ENCODE measurements at regions not wholly inside any gene's neighbourhood (a gene's known extent, or its start where the extent isn't known, plus 50 kb on each side); places are given as distances from the start of the nearest gene placed in this dataset.

DNA sequence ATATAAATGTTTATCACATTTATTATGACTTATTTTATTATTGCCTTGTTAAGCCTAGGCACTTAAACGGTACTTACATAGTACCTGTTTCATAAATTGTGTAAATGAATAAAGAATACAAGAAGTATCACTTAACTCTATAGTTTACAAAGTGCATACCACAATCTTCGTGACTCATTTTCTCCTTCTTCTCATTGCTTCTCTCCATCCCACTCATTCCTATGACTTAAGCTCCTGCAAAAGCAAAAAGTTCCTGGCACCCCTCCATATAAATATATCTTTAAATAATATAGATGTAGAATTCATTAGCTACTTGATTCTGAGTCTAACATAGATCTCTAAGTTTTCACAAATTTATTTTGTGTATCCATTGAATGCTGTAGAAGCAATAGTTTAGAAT, 1382.0 kb upstream of the CELF2 start:
- TF ChIP-seq GATA2 (IDR thresholded peaks at IDR 0.05; ENCODE audit: low read depth, low read length), result no peak
- TF ChIP-seq GATA3 (IDR thresholded peaks at IDR 0.05; ENCODE audit: low read depth, low read length), result no peak

Measured in SH-SY5Y (cell line).